MCF 10A (cell line): ENCODE measurements at regions not wholly inside any gene's neighbourhood (a gene's known extent, or its start where the extent isn't known, plus 50 kb on each side); places are given as distances from the start of the nearest gene placed in this dataset.

Experiments
- BruUV-seq: library from RNA; stranded (reverse); fragments of 400-500 nt; replicated peaks from 2 replicates; lab custom pipeline; 2021; lab: Mats Ljungman, UMichigan
- CTCF ChIA-PET: fragments of 300-600 bp; sonication (Branson Sonifier 250); formaldehyde crosslinking; extraction: SDS; loops from one replicate; lab custom pipeline; 2021; ENCODE audit warnings: antibody characterized with exemption, inconsistent platforms; lab: Yijun Ruan, JAX
- POLR2A ChIA-PET: fragments of 300-600, 350-650 bp; sonication (Branson Sonifier 250); formaldehyde crosslinking; extraction: SDS; loops from one replicate; lab custom pipeline; 2020; ENCODE audit warnings: antibody characterized with exemption, inconsistent platforms; lab: Yijun Ruan, JAX
- DNase-seq: peaks from one replicate; pipeline ENCODE4 v3.0.0-alpha.2; 2018; ENCODE audit not compliant: unreplicated experiment
- H3K27ac Mint-ChIP-seq: one replicate; pipeline ENCODE4 v1.8.0; 2022; ENCODE audit warnings: mild to moderate bottlenecking, low read depth, mixed read lengths; ENCODE audit not compliant: unreplicated experiment
- H3K27me3 Mint-ChIP-seq: one replicate; pipeline ENCODE4 v1.8.0; 2022; ENCODE audit warnings: mixed read lengths; ENCODE audit not compliant: insufficient read depth, unreplicated experiment
- H3K36me3 Mint-ChIP-seq: one replicate; pipeline ENCODE4 v1.8.0; 2022; ENCODE audit warnings: mild to moderate bottlenecking, moderate library complexity, mixed read lengths; ENCODE audit not compliant: insufficient read depth, unreplicated experiment
- H3K4me1 Mint-ChIP-seq: one replicate; pipeline ENCODE4 v1.8.0; 2022; ENCODE audit warnings: mixed read lengths; ENCODE audit not compliant: insufficient read depth, unreplicated experiment
- H3K4me3 Mint-ChIP-seq: one replicate; pipeline ENCODE4 v1.8.0; 2022; ENCODE audit warnings: mild to moderate bottlenecking, moderate library complexity, mixed read lengths; ENCODE audit not compliant: unreplicated experiment
- H3K9me3 Mint-ChIP-seq: one replicate; pipeline ENCODE4 v1.8.0; 2022; ENCODE audit warnings: mixed read lengths; ENCODE audit not compliant: unreplicated experiment
- CTCF ChIP-seq: fragments of 200-600 bp; IDR thresholded peaks from one replicate; pipeline ENCODE4 v1.8.0; 2022; ENCODE audit warnings: antibody characterized with exemption, mild to moderate bottlenecking; ENCODE audit not compliant: unreplicated experiment
- intact Hi-C: fragments of 100-400 bp; cut with micrococcal nuclease; formaldehyde crosslinking; loops from 2 replicates; pipeline ENCODE4 v1.14.1; 2022

GRCh38 chr5:6188976-6189375, 189.4 kb downstream of the MED10 start:
- DNase-seq, result no peak
- Mint-ChIP-seq H3K27ac (no peak overlapping the region), H3K27me3 (peaks cover 44% of the 10 kb centered on the region), H3K4me1 (no peaks in the 10 kb centered on the region), H3K9me3 (no peaks in the 10 kb centered on the region), H3K4me3 (no peak overlapping the region), H3K36me3 (no peaks in the 10 kb centered on the region)
- ChIA-PET CTCF (interaction anchor here (0.6 kb wide), 1 partner anchor 98 kb away, joined by 3 read pairs; no protein-coding TSS in a partner anchor), POLR2A (no interaction called here)
- TF ChIP-seq CTCF, result no peak
- intact Hi-C loops, result no loop called here
- no TSS peak for BruUV-seq

GRCh38 chr5:6188344-6188743, 190.0 kb downstream of the MED10 start:
- TF ChIP-seq CTCF, result no peak
- Mint-ChIP-seq H3K27me3 (peaks cover 44% of the 10 kb centered on the region), H3K27ac (no peak overlapping the region), H3K9me3 (no peaks in the 10 kb centered on the region), H3K36me3 (no peaks in the 10 kb centered on the region), H3K4me1 (no peaks in the 10 kb centered on the region), H3K4me3 (no peak overlapping the region)
- ChIA-PET POLR2A (interaction anchor here (0.7 kb wide), 1 partner anchor 261 kb away, joined by 3 read pairs; no protein-coding TSS in a partner anchor), CTCF (interaction anchor here (0.6 to 0.9 kb wide), 3 partner anchors 54 to 397 kb away, joined by 3 read pairs; no protein-coding TSS in a partner anchor)
- no TSS peak for BruUV-seq
- no peak for DNase-seq
- intact Hi-C loops, result no loop called here

GRCh38 chr5:6187501-6187900, 190.8 kb downstream of the MED10 start:
- H3K4me3 Mint-ChIP-seq, result no peak overlapping the region
- TF ChIP-seq CTCF, result no peak
- CTCF ChIA-PET, result interaction anchor here (0.6 to 0.9 kb wide), 2 partner anchors 53 to 398 kb away, joined by 3 read pairs; no protein-coding TSS in a partner anchor
- no peak overlapping the region for H3K27ac Mint-ChIP-seq
- DNase-seq, result no peak
- H3K27me3 Mint-ChIP-seq, result peaks cover 44% of the 10 kb centered on the region
- intact Hi-C loops, result no loop called here
- BruUV-seq, result no TSS peak
- H3K4me1 Mint-ChIP-seq, result no peaks in the 10 kb centered on the region
- no peaks in the 10 kb centered on the region for H3K9me3 Mint-ChIP-seq
- POLR2A ChIA-PET, result no interaction called here
- H3K36me3 Mint-ChIP-seq, result no peaks in the 10 kb centered on the region

GRCh38 chr5:6185574-6185973, 192.8 kb downstream of the MED10 start:
- ChIA-PET CTCF (no interaction called here), POLR2A (no interaction called here)
- Mint-ChIP-seq H3K36me3 (no peaks in the 10 kb centered on the region), H3K4me3 (no peak overlapping the region), H3K9me3 (no peaks in the 10 kb centered on the region), H3K4me1 (no peaks in the 10 kb centered on the region), H3K27me3 (peaks cover 62% of the 10 kb centered on the region), H3K27ac (no peak overlapping the region)
- TF ChIP-seq CTCF, result no peak
- no peak for DNase-seq
- BruUV-seq, result no TSS peak
- intact Hi-C loops, result no loop called here
